NB4 (cell line): ENCODE measurements at regions not wholly inside any gene's neighbourhood (a gene's known extent, or its start where the extent isn't known, plus 50 kb on each side); places are given as distances from the start of the nearest gene placed in this dataset.

Experiments
- DNase-seq: peaks from one replicate; pipeline ENCODE4 v3.0.0; 2010; ENCODE audit warnings: low read depth
- H3K4me3 ChIP-seq: one replicate; pipeline ENCODE4 v1.5.1; 2011; ENCODE audit warnings: mild to moderate bottlenecking, low read depth, low read length, moderate library complexity
- CTCF ChIP-seq: IDR thresholded peaks from one replicate; pipeline ENCODE4 v1.5.1; 2012; ENCODE audit warnings: low read depth, low read length
- MAX ChIP-seq: IDR thresholded peaks from 2 replicates; pipeline ENCODE4 v1.6.1; 2011; ENCODE audit warnings: low read depth, low read length
- MYC ChIP-seq: IDR thresholded peaks from 2 replicates; pipeline ENCODE4 v1.6.1; 2011; ENCODE audit warnings: low read depth, low read length
- POLR2A ChIP-seq: IDR thresholded peaks from 2 replicates; pipeline ENCODE4 v1.6.1; 2011; ENCODE audit warnings: mild to moderate bottlenecking; ENCODE audit not compliant: insufficient read length; ENCODE audit errors: extremely low read depth

GRCh38 chr5:141780952-141781781 is 97.0 kb downstream of the PCDH1 start:
- no peak for DNase-seq
- TF ChIP-seq MAX (no peak), CTCF (no peak), MYC (no peak), POLR2A (no peak)
- H3K4me3 ChIP-seq = no peak overlapping the region

GRCh38 chr5:141780240-141780951 is 97.8 kb downstream of the PCDH1 start:
- TF ChIP-seq MYC = no peak
- TF ChIP-seq CTCF = no peak
- no peak for TF ChIP-seq MAX
- no peak for TF ChIP-seq POLR2A
- DNase-seq = no peak
- H3K4me3 ChIP-seq = no peak overlapping the region

- peak; percentile 12 for DNase-seq
- no peak overlapping the region for H3K4me3 ChIP-seq
- TF ChIP-seq MAX = no peak
- no peak for TF ChIP-seq MYC
- TF ChIP-seq CTCF = no peak
- TF ChIP-seq POLR2A = no peak
Observed at GRCh38 chr5:141779503-141779973, 97.5 kb upstream of the ARAP3 start.

- TF ChIP-seq MYC (no peak), MAX (no peak), CTCF (no peak), POLR2A (no peak)
- H3K4me3 ChIP-seq = no peak overlapping the region
- DNase-seq = no peak
Observed at GRCh38 chr5:141778683-141779082, 96.7 kb upstream of the ARAP3 start.

- TF ChIP-seq MAX (no peak), CTCF (no peak), MYC (no peak), POLR2A (no peak)
- DNase-seq = peak; percentile 65
- H3K4me3 ChIP-seq = no peak overlapping the region
Observed at GRCh38 chr5:141778206-141778605, 96.2 kb upstream of the ARAP3 start.
